PC-9 (cell line): ENCODE measurements at regions not wholly inside any gene's neighbourhood (a gene's known extent, or its start where the extent isn't known, plus 50 kb on each side); places are given as distances from the start of the nearest gene placed in this dataset.

Source experiments
- BruUV-seq: library from RNA; stranded (reverse); fragments of 400-500 nt; replicated peaks from 2 replicates; lab custom pipeline; 2021; lab: Mats Ljungman, UMichigan
- CTCF ChIA-PET: fragments of 300-600 bp; sonication (Branson Sonifier 250); formaldehyde crosslinking; loops from one replicate; lab custom pipeline; 2022; ENCODE audit warnings: antibody characterized with exemption; lab: Charles Lee
- POLR2A ChIA-PET: fragments of 300-600 bp; sonication (Branson Sonifier 250); formaldehyde crosslinking; loops from one replicate; lab custom pipeline; 2022; ENCODE audit warnings: antibody characterized with exemption; ENCODE audit not compliant: unreplicated experiment; lab: Charles Lee
- DNase-seq, 2 experiments: peaks; one replicate each; pipeline versions ENCODE4 v3.0.0 to v3.0.0-alpha.2; 2015 to 2022; ENCODE audit warnings: mixed read lengths in 1 of 2
- H2AFZ ChIP-seq: fragments of 200-600 bp; sonication (generic); 2 replicates; pipeline ENCODE4 v1.8.1; 2017; ENCODE audit warnings: antibody characterized with exemption
- H3F3A ChIP-seq: fragments of 200-600 bp; sonication (generic); 2 replicates; pipeline ENCODE4 v1.8.1; 2017; ENCODE audit warnings: antibody characterized with exemption, mild to moderate bottlenecking, low read depth; ENCODE audit not compliant: insufficient read depth
- H3K27ac ChIP-seq: fragments of 200-600 bp; sonication (generic); 2 replicates; pipeline ENCODE4 v1.6.1; 2016; ENCODE audit warnings: mixed run types
- H3K27me3 ChIP-seq: fragments of 200-600 bp; sonication (generic); 2 replicates; pipeline ENCODE4 v1.6.1; 2016; ENCODE audit warnings: low read depth, mixed run types; ENCODE audit not compliant: insufficient read depth
- H3K36me3 ChIP-seq: fragments of 200-600 bp; sonication (generic); 2 replicates; pipeline ENCODE4 v1.6.1; 2016; ENCODE audit warnings: low read depth, mixed run types
- H3K4me1 ChIP-seq: fragments of 200-600 bp; sonication (generic); replicated peaks from 2 replicates; pipeline ENCODE4 v1.6.1; 2016; ENCODE audit warnings: mixed run types; ENCODE audit not compliant: insufficient read depth
- H3K4me2 ChIP-seq: fragments of 200-600 bp; sonication (generic); 2 replicates; pipeline ENCODE4 v1.6.1; 2017; ENCODE audit warnings: mixed run types
- H3K4me3 ChIP-seq: fragments of 200-600 bp; sonication (generic); 2 replicates; pipeline ENCODE4 v1.6.1; 2016; ENCODE audit warnings: mixed run types
- H3K79me2 ChIP-seq: fragments of 200-600 bp; sonication (generic); 2 replicates; pipeline ENCODE4 v1.6.1; 2017; ENCODE audit warnings: low read depth, mixed run types
- H3K9me2 ChIP-seq: fragments of 200-600 bp; sonication (generic); 2 replicates; pipeline ENCODE4 v1.8.1; 2017; ENCODE audit warnings: mild to moderate bottlenecking; ENCODE audit not compliant: insufficient read depth
- H3K9me3 ChIP-seq: fragments of 200-600 bp; sonication (generic); 2 replicates; pipeline ENCODE4 v1.8.1; 2016; ENCODE audit warnings: low read depth; ENCODE audit not compliant: insufficient read depth
- H4K20me1 ChIP-seq: fragments of 200-600 bp; sonication (generic); 2 replicates; pipeline ENCODE4 v1.8.1; 2017; ENCODE audit not compliant: insufficient read depth
- CTCF ChIP-seq: fragments of 200-600 bp; sonication (generic); conservative IDR thresholded peaks from 2 replicates; pipeline ENCODE4 v1.6.1; 2017; ENCODE audit warnings: mixed run types, antibody characterized with exemption, mild to moderate bottlenecking, moderate library complexity
- EZH2 ChIP-seq: fragments of 200-600 bp; sonication (generic); IDR thresholded peaks from 2 replicates; pipeline ENCODE4 v1.8.0; 2017; ENCODE audit warnings: antibody characterized with exemption, low read depth
- intact Hi-C: fragments of 100-400 bp; cut with micrococcal nuclease; formaldehyde crosslinking; loops from one replicate; pipeline ENCODE4 v1.10.0; 2022; ENCODE audit not compliant: unreplicated experiment

- Histone ChIP-seq H3K9me2 (no peaks in the 10 kb centered on the region), H3K9me3 (0 out of 2 replicates have a peak, but pooled peaks cover 6% of the 10 kb centered on the region), H4K20me1 (no peaks in the 10 kb centered on the region), H3K27ac (peak overlapping the region; percentile 83), H3K4me2 (peak overlapping the region; percentile 67), H3K27me3 (no peaks in the 10 kb centered on the region), H3K4me3 (peak overlapping the region; percentile 24; the same call in 1 of the 2 replicates), H3F3A (peaks cover 25% of the 10 kb centered on the region), H3K79me2 (no peaks in the 10 kb centered on the region), H3K36me3 (no peaks in the 10 kb centered on the region), H3K4me1 (peaks cover 41% of the 10 kb centered on the region), H2AFZ (0 out of 2 replicates have a peak overlapping the region, but pooled peaks have one; percentile 19)
- POLR2A ChIA-PET, result interaction anchor here (0.6 kb wide), 1 partner anchor 22 kb away, joined by 4 read pairs; no protein-coding TSS in a partner anchor
- CTCF ChIA-PET, result no interaction called here
- TF ChIP-seq CTCF, result no peak
- TF ChIP-seq EZH2, result no peak
- DNase-seq, result peak; percentile 54 to 98
- BruUV-seq, result no TSS peak
- intact Hi-C loops, result loop anchor here (1.0 to 5.0 kb wide), 4 partner anchors 134 to 841 kb away; no protein-coding TSS in a partner anchor
These were observed 2062.9 kb downstream of the ARAP2 start for GRCh38 chr4:34181311-34181841.

GRCh38 chr4:34181891-34182290, 2062.4 kb downstream of the ARAP2 start:
- POLR2A ChIA-PET, result interaction anchor here (0.5 kb wide), 1 partner anchor 8 kb away, joined by 3 read pairs; no protein-coding TSS in a partner anchor
- peak overlapping the region; percentile 19; the same call in 1 of the 2 replicates for H2AFZ ChIP-seq
- intact Hi-C loops, result loop anchor here (1.0 to 5.0 kb wide), 4 partner anchors 135 to 840 kb away; no protein-coding TSS in a partner anchor

GRCh38 chr4:34182306-34182705, 2062.0 kb downstream of the ARAP2 start:
- BruUV-seq, result no TSS peak
- Histone ChIP-seq H3K4me2 (peak overlapping the region; percentile 67), H3K9me2 (no peaks in the 10 kb centered on the region), H3K4me3 (peak overlapping the region; percentile 24; the same call in 1 of the 2 replicates), H3K27ac (peak overlapping the region; percentile 83), H3K4me1 (peaks cover 41% of the 10 kb centered on the region), H3K27me3 (no peaks in the 10 kb centered on the region), H3F3A (peaks cover 25% of the 10 kb centered on the region), H4K20me1 (no peaks in the 10 kb centered on the region), H3K9me3 (0 out of 2 replicates have a peak, but pooled peaks cover 6% of the 10 kb centered on the region), H3K36me3 (no peaks in the 10 kb centered on the region), H3K79me2 (no peaks in the 10 kb centered on the region), H2AFZ (peak overlapping the region; percentile 19; the same call in 1 of the 2 replicates)
- TF ChIP-seq EZH2, result no peak
- TF ChIP-seq CTCF, result no peak
- DNase-seq, result no peak
- ChIA-PET CTCF (no interaction called here), POLR2A (interaction anchor here (0.5 kb wide), 1 partner anchor 8 kb away, joined by 3 read pairs; no protein-coding TSS in a partner anchor)
- intact Hi-C loops, result loop anchor here (5.0 kb wide), 3 partner anchors 135 to 840 kb away; no protein-coding TSS in a partner anchor

More at GRCh38 chr4:34181891-34182290, 2062.4 kb downstream of the ARAP2 start:
- no TSS peak for BruUV-seq
- Histone ChIP-seq H4K20me1 (no peaks in the 10 kb centered on the region), H3K27ac (peak overlapping the region; percentile 83), H3K36me3 (no peaks in the 10 kb centered on the region), H3K4me1 (peaks cover 41% of the 10 kb centered on the region), H3K4me2 (peak overlapping the region; percentile 67), H3K9me2 (no peaks in the 10 kb centered on the region), H3K4me3 (peak overlapping the region; percentile 24; the same call in 1 of the 2 replicates), H3K79me2 (no peaks in the 10 kb centered on the region), H3K9me3 (0 out of 2 replicates have a peak, but pooled peaks cover 6% of the 10 kb centered on the region), H3F3A (peaks cover 25% of the 10 kb centered on the region), H3K27me3 (no peaks in the 10 kb centered on the region)
- peak in 1 of 2 experiments; percentile 78 for DNase-seq
- CTCF ChIA-PET, result no interaction called here
- TF ChIP-seq CTCF (no peak), EZH2 (no peak)
